Activated T-cell treated with anti-CD3 and anti-CD28 coated beads, Interleukin-2, amount 50 U/mL, for 4 hours (primary cell): ENCODE measurements at regions not wholly inside any gene's neighbourhood (a gene's known extent, or its start where the extent isn't known, plus 50 kb on each side); places are given as distances from the start of the nearest gene placed in this dataset.

ENCODE experiments used
- ATAC-seq, 2 donors: fragments of 200-7000 bp; cut with Tn5 transposase; one replicate each; pipeline ENCODE4 v1.10.0; 2021
- DNase-seq: peaks from one replicate; pipeline ENCODE4 v3.0.0-alpha.2; 2020
- H3K27me3 Mint-ChIP-seq: one replicate; pipeline ENCODE4 v1.8.0; 2021; ENCODE audit warnings: low read depth, mixed read lengths
- H3K36me3 Mint-ChIP-seq: one replicate; pipeline ENCODE4 v1.8.0; 2022; ENCODE audit warnings: mixed read lengths; ENCODE audit not compliant: insufficient read depth
- H3K4me1 Mint-ChIP-seq: one replicate; pipeline ENCODE4 v1.8.0; 2021; ENCODE audit warnings: low read depth, mixed read lengths
- H3K4me3 Mint-ChIP-seq: one replicate; pipeline ENCODE4 v1.8.0; 2021; ENCODE audit warnings: mild to moderate bottlenecking, moderate library complexity, mixed read lengths
- H3K9me3 Mint-ChIP-seq: one replicate; pipeline ENCODE4 v1.8.0; 2021; ENCODE audit warnings: mixed read lengths

- Mint-ChIP-seq H3K27me3 (peaks cover 6% of the 10 kb centered on the region), H3K4me1 (no peaks in the 10 kb centered on the region), H3K4me3 (no peak overlapping the region), H3K9me3 (no peaks in the 10 kb centered on the region), H3K36me3 (no peaks in the 10 kb centered on the region)
- no peak for ATAC-seq
- no peak for DNase-seq
These were observed 215.5 kb upstream of the CWC22 start for GRCh38 chr2:180222644-180223043.

GRCh38 chr2:180219491-180219890, 212.4 kb upstream of the CWC22 start:
- Mint-ChIP-seq H3K4me3 (no peak overlapping the region), H3K4me1 (no peaks in the 10 kb centered on the region), H3K9me3 (peaks cover 3% of the 10 kb centered on the region), H3K36me3 (no peaks in the 10 kb centered on the region), H3K27me3 (peaks cover 5% of the 10 kb centered on the region)
- DNase-seq (no peak), ATAC-seq (no peak)

- ATAC-seq (no peak), DNase-seq (no peak)
- Mint-ChIP-seq H3K4me3 (no peak overlapping the region), H3K27me3 (no peaks in the 10 kb centered on the region), H3K4me1 (no peaks in the 10 kb centered on the region), H3K36me3 (no peaks in the 10 kb centered on the region), H3K9me3 (no peaks in the 10 kb centered on the region)
These were observed 201.7 kb upstream of the CWC22 start for GRCh38 chr2:180208841-180209240.

DNA sequence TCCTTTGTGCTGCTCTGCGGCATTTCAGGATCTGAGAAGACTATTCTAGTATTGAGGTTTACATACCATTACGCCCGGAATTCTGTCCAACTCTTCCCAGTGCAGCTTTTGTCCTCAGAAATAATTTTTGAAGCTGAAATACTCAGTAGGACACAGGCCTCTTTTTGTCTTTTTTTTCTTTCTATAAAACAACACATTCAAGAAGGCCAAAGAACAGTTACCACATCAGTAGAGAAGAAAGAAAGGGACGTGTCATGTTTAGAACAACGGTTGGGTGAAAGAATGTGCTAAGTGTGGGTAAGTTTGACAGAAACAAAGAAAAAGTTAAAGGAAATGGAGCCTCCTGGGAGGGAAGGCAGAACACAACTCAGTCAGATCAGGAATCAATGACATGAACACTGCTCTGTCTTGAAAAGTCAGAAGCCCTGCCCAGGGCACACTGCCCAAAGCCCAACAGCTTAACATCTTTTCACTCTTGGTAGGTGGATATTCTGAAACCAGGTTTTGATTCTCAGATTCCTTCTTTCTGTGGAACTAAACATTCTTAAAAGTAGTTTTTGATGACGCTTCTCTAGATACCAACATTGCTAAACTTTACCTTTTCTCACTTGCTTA, 198.6 kb upstream of the CWC22 start:
- H3K9me3 Mint-ChIP-seq = no peaks in the 10 kb centered on the region

DNA sequence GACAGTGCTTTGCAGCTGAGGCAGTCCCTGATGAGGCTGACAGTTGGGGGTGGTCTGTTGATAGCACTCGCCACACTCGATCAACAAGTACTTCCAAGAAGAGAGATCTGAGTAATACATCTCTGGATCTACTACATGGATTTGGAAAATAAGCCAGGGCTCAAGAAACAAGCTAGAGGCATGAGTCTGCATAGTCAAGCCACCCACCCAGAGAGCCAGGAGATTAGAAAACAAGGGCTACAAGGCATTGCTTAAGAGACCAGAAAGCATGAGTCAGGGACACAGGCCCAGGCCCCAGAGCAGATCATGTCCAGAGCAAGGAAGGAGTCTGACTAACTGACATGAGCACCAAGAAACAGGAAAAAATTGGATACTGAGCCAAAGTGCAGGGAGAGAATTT, 196.9 kb upstream of the CWC22 start:
- no peaks in the 10 kb centered on the region for H3K4me1 Mint-ChIP-seq
- no peak overlapping the region for H3K4me3 Mint-ChIP-seq
- no peak for DNase-seq

More for the DNA sequence above, 198.6 kb upstream of the CWC22 start:
- DNase-seq (no peak), ATAC-seq (no peak)
- Mint-ChIP-seq H3K4me1 (no peaks in the 10 kb centered on the region), H3K27me3 (no peaks in the 10 kb centered on the region), H3K36me3 (no peaks in the 10 kb centered on the region), H3K4me3 (no peak overlapping the region)

DNA sequence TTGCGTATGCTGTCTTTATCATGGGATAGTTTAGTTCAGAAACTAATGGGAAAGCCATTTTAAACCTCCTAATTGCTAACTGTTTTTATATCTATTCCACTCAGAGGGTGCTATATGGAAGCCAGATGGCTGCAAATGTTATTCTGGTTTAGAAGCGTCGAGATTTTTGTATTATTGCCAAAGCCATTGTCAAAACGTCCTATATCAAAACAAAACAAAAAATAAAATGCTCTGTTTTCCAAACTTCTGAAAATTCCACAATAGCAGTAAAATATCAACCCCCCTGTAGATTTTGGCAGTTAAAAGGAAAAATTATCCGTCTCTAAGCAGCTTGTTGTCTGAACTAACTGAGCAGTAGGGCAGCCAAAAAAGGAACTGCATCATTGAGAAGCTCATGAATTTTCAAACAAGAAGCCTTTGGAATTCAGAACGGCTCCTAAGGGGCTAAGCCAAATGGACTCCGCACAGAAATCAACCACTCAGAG, 195.4 kb upstream of the CWC22 start:
- Mint-ChIP-seq H3K36me3 (no peaks in the 10 kb centered on the region), H3K4me1 (no peaks in the 10 kb centered on the region), H3K27me3 (no peaks in the 10 kb centered on the region), H3K4me3 (no peak overlapping the region), H3K9me3 (no peaks in the 10 kb centered on the region)
- ATAC-seq (no peak), DNase-seq (no peak)

More for the DNA sequence above, 196.9 kb upstream of the CWC22 start:
- Mint-ChIP-seq H3K9me3 (no peaks in the 10 kb centered on the region), H3K27me3 (no peaks in the 10 kb centered on the region), H3K36me3 (no peaks in the 10 kb centered on the region)
- ATAC-seq = no peak

DNA sequence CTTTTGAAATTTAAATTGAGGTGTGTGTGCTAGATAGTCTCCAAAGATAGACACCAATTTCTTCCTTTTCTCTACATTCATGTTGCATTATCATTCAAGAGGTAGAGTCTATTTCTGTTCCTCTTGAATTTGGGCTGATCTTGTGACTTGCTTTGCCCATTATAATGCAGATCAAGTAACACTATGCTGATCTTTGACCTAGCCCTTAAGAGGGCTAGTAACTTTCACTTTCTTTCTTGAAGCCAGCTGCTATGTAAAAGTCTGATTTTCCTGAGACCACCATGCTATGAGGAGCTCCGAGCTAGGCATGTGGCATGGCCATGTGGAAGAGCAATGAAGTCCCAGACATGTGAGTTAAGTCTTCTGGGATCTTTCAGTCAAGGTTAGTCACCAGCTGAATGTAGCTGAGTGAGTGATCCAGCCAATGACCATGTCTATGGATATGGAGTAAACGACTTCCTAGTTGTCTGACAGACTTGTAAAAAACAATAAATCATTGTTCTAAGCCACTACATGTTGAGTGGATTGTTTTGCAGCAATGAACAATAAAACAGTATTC, 189.4 kb upstream of the CWC22 start:
- Mint-ChIP-seq H3K9me3 (no peaks in the 10 kb centered on the region), H3K36me3 (no peaks in the 10 kb centered on the region), H3K4me3 (no peak overlapping the region), H3K27me3 (no peaks in the 10 kb centered on the region), H3K4me1 (peaks cover 4% of the 10 kb centered on the region)
- ATAC-seq (no peak), DNase-seq (no peak)

DNA sequence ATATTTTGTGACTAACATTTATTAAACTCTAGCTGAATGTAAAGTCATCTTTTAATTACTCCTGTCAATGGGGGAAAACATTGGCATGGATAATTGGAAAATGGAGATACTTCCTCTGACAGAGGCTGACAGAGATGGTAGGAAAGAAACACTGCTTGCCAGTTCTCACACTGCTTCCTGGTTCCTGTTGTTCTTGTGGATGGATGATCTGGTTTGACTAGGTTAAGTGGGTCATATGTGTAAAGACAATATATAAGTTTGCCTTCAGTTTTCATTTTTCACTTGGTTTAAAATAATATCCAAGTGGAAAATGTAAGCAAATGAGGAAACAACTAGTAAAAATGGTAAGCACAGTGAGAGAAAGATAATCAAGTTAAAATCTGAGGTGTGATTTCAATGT, 188.8 kb upstream of the CWC22 start:
- Mint-ChIP-seq H3K4me1 (peaks cover 4% of the 10 kb centered on the region), H3K27me3 (no peaks in the 10 kb centered on the region), H3K4me3 (no peak overlapping the region), H3K36me3 (no peaks in the 10 kb centered on the region), H3K9me3 (no peaks in the 10 kb centered on the region)
- DNase-seq = no peak
- no peak for ATAC-seq

DNA sequence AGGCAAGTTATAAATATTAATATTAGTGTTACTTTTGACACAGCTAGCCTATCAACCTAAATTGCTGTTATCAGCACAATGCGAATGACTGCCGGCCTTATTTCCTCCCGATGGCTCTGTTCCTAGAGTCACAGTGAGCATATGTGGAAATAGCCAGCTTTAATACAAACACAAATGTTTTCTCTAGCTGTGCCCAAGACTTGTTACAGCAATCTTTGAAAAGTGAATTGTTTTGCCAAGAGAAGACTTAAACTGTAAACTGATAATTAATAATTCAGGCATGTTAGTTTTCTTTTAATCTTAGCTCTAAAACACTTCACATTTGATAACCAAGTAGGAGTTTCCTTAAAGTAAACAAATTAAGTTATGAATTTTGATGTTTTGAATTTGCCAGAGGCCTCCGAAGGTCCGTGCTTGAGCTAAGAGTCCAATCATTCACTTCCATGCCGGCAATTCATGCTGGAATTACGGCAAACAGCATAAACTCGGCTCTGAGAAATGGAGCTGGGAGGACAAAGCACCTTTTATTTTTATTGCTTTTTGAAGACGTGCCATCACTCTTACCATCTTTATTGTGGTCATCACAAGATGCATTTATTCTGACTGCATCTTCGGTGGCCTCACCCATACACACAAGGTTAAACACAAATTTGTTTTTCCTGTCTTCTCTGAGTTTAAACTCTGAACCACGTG, 184.5 kb upstream of the CWC22 start:
- H3K4me3 Mint-ChIP-seq = no peak overlapping the region
- H3K4me1 Mint-ChIP-seq = peaks cover 3% of the 10 kb centered on the region
- H3K9me3 Mint-ChIP-seq = no peaks in the 10 kb centered on the region
- ATAC-seq (no peak), DNase-seq (no peak)
- H3K27me3 Mint-ChIP-seq = no peaks in the 10 kb centered on the region
- no peaks in the 10 kb centered on the region for H3K36me3 Mint-ChIP-seq

DNA sequence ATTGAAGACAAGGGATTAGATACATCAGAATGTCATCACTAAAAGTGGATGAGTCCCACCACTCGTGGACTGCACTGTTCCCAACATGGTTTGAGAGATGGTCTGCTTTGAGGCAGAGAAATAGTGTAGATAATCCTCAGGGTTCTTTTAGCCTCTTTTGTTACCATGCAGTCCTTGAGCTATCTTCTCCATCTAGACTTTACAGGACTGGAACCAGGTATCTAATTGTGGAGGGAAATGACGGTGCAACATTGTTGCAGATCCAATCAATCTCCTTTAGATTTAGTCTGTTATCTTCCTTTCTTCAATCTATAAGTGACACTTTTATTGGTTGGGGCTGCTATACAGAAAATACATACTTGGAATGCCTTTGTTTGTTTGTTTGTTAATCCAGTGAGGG, 183.8 kb upstream of the CWC22 start:
- no peak overlapping the region for H3K4me3 Mint-ChIP-seq
- H3K9me3 Mint-ChIP-seq = no peaks in the 10 kb centered on the region
- ATAC-seq = no peak
- no peaks in the 10 kb centered on the region for H3K27me3 Mint-ChIP-seq
- no peak for DNase-seq
- no peaks in the 10 kb centered on the region for H3K4me1 Mint-ChIP-seq
- no peaks in the 10 kb centered on the region for H3K36me3 Mint-ChIP-seq

- ATAC-seq = no peak
- H3K4me1 Mint-ChIP-seq = no peaks in the 10 kb centered on the region
- H3K36me3 Mint-ChIP-seq = no peaks in the 10 kb centered on the region
- no peak for DNase-seq
- no peaks in the 10 kb centered on the region for H3K9me3 Mint-ChIP-seq
- H3K27me3 Mint-ChIP-seq = no peaks in the 10 kb centered on the region
- H3K4me3 Mint-ChIP-seq = no peak overlapping the region
These were observed 180.5 kb upstream of the CWC22 start for GRCh38 chr2:180187611-180188010.

GRCh38 chr2:180184506-180184905, 177.4 kb upstream of the CWC22 start:
- Mint-ChIP-seq H3K36me3 (no peaks in the 10 kb centered on the region), H3K9me3 (no peaks in the 10 kb centered on the region), H3K27me3 (no peaks in the 10 kb centered on the region), H3K4me3 (no peak overlapping the region), H3K4me1 (no peaks in the 10 kb centered on the region)
- DNase-seq = no peak
- ATAC-seq = no peak

DNA sequence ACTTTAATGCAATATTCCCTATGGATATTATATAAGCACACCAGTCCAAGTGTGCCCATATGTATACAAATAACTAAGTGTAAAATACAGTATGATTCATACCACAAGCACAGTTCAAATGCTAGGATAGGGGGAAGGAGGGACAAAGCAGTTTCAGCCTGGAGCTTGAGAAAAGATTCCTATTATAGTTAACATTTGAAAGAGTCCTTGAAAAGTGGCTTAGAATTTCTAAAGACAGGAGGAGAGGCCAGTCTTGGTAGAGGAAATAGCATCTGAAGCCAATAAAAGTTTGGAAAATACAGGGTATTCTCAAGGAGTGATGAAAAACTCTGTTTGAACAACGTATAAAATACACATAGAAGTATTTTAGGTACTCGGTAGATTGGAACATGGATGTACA, 173.4 kb upstream of the CWC22 start:
- Mint-ChIP-seq H3K4me1 (no peaks in the 10 kb centered on the region), H3K27me3 (no peaks in the 10 kb centered on the region), H3K9me3 (no peaks in the 10 kb centered on the region), H3K36me3 (no peaks in the 10 kb centered on the region), H3K4me3 (no peak overlapping the region)
- DNase-seq = no peak
- ATAC-seq = no peak

DNA sequence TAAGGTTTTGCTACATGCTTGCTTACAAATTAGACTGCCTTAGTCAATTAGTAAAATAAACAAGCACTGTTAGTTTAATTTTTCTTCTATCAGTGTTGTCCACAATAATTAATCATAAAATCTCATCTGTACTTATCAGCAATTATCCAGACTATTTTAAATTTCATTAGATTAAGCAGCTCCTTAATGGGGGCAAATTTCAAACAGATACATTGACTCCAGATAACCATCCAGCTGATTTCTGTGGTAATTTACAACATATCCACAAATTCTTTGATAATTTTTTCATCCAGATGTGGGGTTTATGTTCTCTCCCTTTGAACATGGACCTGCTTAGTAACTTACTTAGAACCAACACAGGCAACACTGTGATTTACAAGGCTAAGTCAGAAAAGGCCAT, 170.4 kb upstream of the CWC22 start:
- ATAC-seq (no peak), DNase-seq (no peak)
- H3K4me1 Mint-ChIP-seq = no peaks in the 10 kb centered on the region
- no peaks in the 10 kb centered on the region for H3K27me3 Mint-ChIP-seq
- no peaks in the 10 kb centered on the region for H3K36me3 Mint-ChIP-seq
- no peak overlapping the region for H3K4me3 Mint-ChIP-seq
- H3K9me3 Mint-ChIP-seq = no peaks in the 10 kb centered on the region

- Mint-ChIP-seq H3K27me3 (no peaks in the 10 kb centered on the region), H3K36me3 (no peaks in the 10 kb centered on the region), H3K4me1 (no peaks in the 10 kb centered on the region), H3K9me3 (no peaks in the 10 kb centered on the region), H3K4me3 (no peak overlapping the region)
- DNase-seq (no peak), ATAC-seq (no peak)
These were observed 168.6 kb upstream of the CWC22 start for GRCh38 chr2:180175736-180176135.
